Right atrium auricular region (tissue), 2 donors: ENCODE measurements at regions not wholly inside any gene's neighbourhood (a gene's known extent, or its start where the extent isn't known, plus 50 kb on each side); places are given as distances from the start of the nearest gene placed in this dataset.

Experiments used
- DNase-seq: peaks from one replicate; pipeline ENCODE4 v3.0.0-alpha.2; 2019; ENCODE audit warnings: low spot score
- H3K27ac ChIP-seq, 2 donors: fragments of 200-600 bp; sonication (generic); 1 replicate in 1 of 2; 2 replicates in 1 of 2; pipeline ENCODE4 v1.5.1; 2016 to 2019
- H3K27me3 ChIP-seq, 2 donors: fragments of 200-600 bp; sonication (generic); one replicate each; pipeline versions ENCODE4 v1.5.1 to v1.6.0; 2017 to 2019
- H3K36me3 ChIP-seq: fragments of 200-600 bp; sonication (generic); one replicate; pipeline ENCODE4 v1.5.1; 2016
- H3K4me1 ChIP-seq, 2 donors: fragments of 200-600 bp; sonication (generic); one replicate each; pipeline versions ENCODE4 v1.5.1 to v1.6.0; 2017 to 2019
- H3K4me3 ChIP-seq, 2 donors: fragments of 200-600 bp; sonication (generic); 1 replicate in 1 of 2; 2 replicates in 1 of 2; pipeline ENCODE4 v1.5.1; 2017 to 2019; ENCODE audit warnings: mild to moderate bottlenecking in 1 of 2, moderate library complexity in 1 of 2
- H3K9me3 ChIP-seq, 2 donors: fragments of 200-600 bp; sonication (generic); one replicate each; pipeline ENCODE4 v1.5.1; 2019
- TF ChIP-seq, protein P1 (sequence below), 2 donors: fragments of 200-600 bp; sonication (generic); IDR thresholded peaks; one replicate each; pipeline ENCODE4 v1.5.1; 2019; ENCODE audit warnings: antibody characterized with exemption in 2 of 2

DNA sequence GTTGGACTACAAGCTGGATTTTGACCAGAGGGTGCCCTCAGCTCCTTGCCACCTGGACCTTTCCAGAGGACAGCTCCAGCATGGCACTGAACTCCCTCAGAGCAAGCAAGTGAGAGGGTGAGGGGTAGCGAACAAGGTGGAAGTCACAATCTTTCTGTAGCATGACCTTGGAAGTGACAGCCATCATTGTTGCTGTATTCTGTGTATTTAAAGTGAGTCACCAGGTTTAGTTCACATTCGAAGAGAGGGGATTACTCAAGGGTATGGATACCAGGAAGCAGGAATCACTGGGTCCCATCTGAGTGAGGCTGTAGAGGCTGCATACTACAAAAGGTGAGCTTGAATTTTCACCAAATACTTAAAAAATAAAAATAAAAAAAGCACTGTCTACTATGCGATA, 280.0 kb upstream of the SPTLC3 start:
- no peaks in the 10 kb centered on the region for H3K4me1 ChIP-seq
- H3K36me3 ChIP-seq: no peaks in the 10 kb centered on the region
- TF ChIP-seq, protein P1, sequence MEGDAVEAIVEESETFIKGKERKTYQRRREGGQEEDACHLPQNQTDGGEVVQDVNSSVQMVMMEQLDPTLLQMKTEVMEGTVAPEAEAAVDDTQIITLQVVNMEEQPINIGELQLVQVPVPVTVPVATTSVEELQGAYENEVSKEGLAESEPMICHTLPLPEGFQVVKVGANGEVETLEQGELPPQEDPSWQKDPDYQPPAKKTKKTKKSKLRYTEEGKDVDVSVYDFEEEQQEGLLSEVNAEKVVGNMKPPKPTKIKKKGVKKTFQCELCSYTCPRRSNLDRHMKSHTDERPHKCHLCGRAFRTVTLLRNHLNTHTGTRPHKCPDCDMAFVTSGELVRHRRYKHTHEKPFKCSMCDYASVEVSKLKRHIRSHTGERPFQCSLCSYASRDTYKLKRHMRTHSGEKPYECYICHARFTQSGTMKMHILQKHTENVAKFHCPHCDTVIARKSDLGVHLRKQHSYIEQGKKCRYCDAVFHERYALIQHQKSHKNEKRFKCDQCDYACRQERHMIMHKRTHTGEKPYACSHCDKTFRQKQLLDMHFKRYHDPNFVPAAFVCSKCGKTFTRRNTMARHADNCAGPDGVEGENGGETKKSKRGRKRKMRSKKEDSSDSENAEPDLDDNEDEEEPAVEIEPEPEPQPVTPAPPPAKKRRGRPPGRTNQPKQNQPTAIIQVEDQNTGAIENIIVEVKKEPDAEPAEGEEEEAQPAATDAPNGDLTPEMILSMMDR (IDR thresholded peaks at IDR 0.05): no peak
- H3K27me3 ChIP-seq: no peaks in the 10 kb centered on the region
- H3K27ac ChIP-seq: no peak overlapping the region
- H3K4me3 ChIP-seq: no peak overlapping the region
- H3K9me3 ChIP-seq: no peaks in the 10 kb centered on the region
- DNase-seq: no peak

DNA sequence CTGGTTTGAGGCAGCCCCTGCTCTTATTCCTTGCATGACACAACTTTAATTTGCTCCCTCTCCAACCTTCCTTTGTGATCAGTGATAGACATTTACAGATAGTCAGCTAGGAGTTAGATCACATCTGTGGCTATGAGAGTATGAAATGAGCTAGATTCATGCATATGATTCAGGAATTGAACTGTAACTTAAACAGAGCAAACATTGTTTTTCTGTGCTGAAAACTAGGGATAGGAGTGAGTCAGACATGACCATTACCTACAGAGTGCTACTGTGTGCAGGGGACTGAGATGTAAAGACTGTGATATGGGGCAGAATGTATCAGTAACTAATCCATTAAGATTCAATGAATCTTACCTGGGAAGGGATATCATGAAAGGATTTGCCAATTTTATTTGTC, 279.4 kb upstream of the SPTLC3 start:
- no peaks in the 10 kb centered on the region for H3K4me1 ChIP-seq
- TF ChIP-seq, protein P1 (IDR thresholded peaks at IDR 0.05): no peak

DNA sequence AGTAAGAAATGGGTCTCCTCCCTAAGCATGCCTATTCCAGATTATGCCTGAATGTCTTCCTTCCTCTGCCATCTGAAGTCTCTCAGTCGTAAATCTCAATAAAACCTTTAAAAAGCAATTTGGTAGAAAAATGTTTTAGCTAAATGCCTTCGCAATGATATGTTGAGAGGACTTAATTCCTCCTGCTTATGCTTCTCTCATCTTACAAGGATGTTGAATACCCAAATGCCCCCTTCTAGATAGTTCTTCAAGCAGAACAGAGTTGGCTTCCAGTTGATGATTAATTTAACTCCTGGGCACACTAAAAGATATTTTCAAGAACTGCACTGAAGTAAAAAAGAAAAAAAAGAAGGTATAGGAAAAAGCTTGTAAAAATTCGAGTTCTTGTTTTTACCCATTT, 275.0 kb upstream of the SPTLC3 start:
- no peaks in the 10 kb centered on the region for H3K9me3 ChIP-seq
- TF ChIP-seq, protein P1 (IDR thresholded peaks at IDR 0.05): no peak
- H3K27me3 ChIP-seq: no peaks in the 10 kb centered on the region
- no peaks in the 10 kb centered on the region for H3K4me1 ChIP-seq
- H3K4me3 ChIP-seq: no peak overlapping the region
- DNase-seq: no peak
- H3K36me3 ChIP-seq: no peaks in the 10 kb centered on the region
- H3K27ac ChIP-seq: no peak overlapping the region

More for the DNA sequence above, 279.4 kb upstream of the SPTLC3 start:
- Histone ChIP-seq H3K4me3 (no peak overlapping the region), H3K27me3 (no peaks in the 10 kb centered on the region), H3K36me3 (no peaks in the 10 kb centered on the region), H3K9me3 (no peaks in the 10 kb centered on the region), H3K27ac (no peak overlapping the region)
- no peak for DNase-seq

DNA sequence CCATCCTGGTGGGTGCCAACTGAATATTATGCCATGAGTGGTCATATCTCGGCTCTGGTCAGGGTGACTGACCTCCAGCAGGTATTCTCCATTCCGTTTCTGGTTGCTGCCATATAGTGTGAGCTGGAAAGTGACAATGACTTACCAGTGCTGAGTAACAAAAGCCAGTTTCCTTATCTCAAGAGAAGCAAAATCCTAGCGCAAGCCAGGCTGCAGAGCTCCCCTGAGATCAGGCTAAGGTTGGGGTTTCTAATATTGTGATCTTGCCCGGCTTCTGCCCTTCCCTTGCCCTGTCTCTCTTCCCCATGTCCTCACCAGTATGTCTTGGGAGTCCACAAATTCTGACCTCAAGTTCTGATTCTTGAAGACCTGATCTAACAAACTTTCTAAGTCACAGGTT, 271.3 kb upstream of the SPTLC3 start:
- no peak for DNase-seq
- TF ChIP-seq, protein P1 (IDR thresholded peaks at IDR 0.05): no peak
- H3K27ac ChIP-seq: peak overlapping the region; percentile 51 to 80

DNA sequence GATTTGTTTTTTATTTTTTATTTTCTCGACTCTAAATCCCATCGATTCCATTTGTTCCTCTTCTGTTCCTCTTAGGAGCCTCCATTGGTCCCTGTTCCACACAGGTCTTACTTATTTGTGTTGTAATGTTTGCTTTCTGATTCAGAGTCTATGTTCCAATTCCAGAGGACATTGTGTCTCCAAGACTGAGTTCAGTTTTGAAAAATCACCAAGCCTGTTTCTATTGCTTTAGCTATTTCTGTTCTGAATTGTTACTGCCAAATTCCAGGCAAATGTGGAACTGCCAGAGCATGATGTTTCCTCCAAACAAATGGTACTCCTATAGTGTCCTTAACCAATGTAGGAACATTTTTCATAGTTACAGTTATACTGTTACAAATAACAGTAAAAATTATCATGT, 270.9 kb upstream of the SPTLC3 start:
- Histone ChIP-seq H3K4me3 (no peak overlapping the region), H3K27me3 (no peaks in the 10 kb centered on the region), H3K9me3 (no peaks in the 10 kb centered on the region), H3K27ac (peak overlapping the region; percentile 51 to 80), H3K4me1 (no peaks in the 10 kb centered on the region), H3K36me3 (no peaks in the 10 kb centered on the region)
- TF ChIP-seq, protein P1 (IDR thresholded peaks at IDR 0.05): no peak
- no peak for DNase-seq

More for the DNA sequence above, 271.3 kb upstream of the SPTLC3 start:
- H3K27me3 ChIP-seq: no peaks in the 10 kb centered on the region
- H3K4me1 ChIP-seq: no peaks in the 10 kb centered on the region
- no peaks in the 10 kb centered on the region for H3K9me3 ChIP-seq
- H3K36me3 ChIP-seq: no peaks in the 10 kb centered on the region
- H3K4me3 ChIP-seq: no peak overlapping the region

DNA sequence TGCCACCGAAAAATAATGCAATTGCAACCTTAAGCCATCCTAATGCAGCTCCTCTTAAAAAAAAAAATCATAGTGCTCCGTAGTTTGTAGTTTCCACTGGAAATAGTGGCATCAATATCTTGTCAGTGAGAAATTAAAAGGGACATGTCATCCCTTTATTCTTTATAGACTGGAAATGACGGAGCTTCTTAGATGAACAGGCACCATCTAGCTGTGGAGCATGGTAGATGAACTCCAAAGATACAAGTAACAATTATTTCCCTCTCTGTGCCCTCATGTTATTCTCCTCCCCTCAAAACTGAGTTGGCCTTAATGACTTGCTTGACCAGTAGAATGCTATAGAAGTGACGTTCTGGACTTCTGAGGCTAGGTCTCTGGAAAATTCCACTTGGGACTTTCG, 268.1 kb upstream of the SPTLC3 start:
- no peaks in the 10 kb centered on the region for H3K9me3 ChIP-seq
- no peaks in the 10 kb centered on the region for H3K27me3 ChIP-seq
- no peak for DNase-seq
- TF ChIP-seq, protein P1 (IDR thresholded peaks at IDR 0.05): no peak
- H3K4me3 ChIP-seq: no peak overlapping the region
- H3K27ac ChIP-seq: no peak overlapping the region
- no peaks in the 10 kb centered on the region for H3K4me1 ChIP-seq
- H3K36me3 ChIP-seq: no peaks in the 10 kb centered on the region
